T-helper 1 cell treated with Interleukin-12 subunit alpha and Interleukin-12 subunit beta and Interleukin-4 antibody, amounts not matched to agents 30 μg/mL and 1 μg/mL, for 36 hours (primary cell): ENCODE measurements at regions not wholly inside any gene's neighbourhood (a gene's known extent, or its start where the extent isn't known, plus 50 kb on each side); places are given as distances from the start of the nearest gene placed in this dataset.
"Not testable (repeated sequence)": the region's sequence is repeated elsewhere in the genome, so short reads cannot be mapped to it uniquely, and the experiment has no call there.

Source experiments
- H3K27ac Mint-ChIP-seq: one replicate; pipeline ENCODE4 v1.8.0; 2021; ENCODE audit warnings: mild to moderate bottlenecking, mixed read lengths
- H3K27me3 Mint-ChIP-seq: one replicate; pipeline ENCODE4 v1.8.0; 2021; ENCODE audit warnings: low read depth, mixed read lengths
- H3K36me3 Mint-ChIP-seq: one replicate; pipeline ENCODE4 v1.8.0; 2021; ENCODE audit warnings: low read depth, mixed read lengths
- H3K4me1 Mint-ChIP-seq: one replicate; pipeline ENCODE4 v1.8.0; 2021; ENCODE audit warnings: low read depth, mixed read lengths
- H3K4me3 Mint-ChIP-seq: one replicate; pipeline ENCODE4 v1.8.0; 2021; ENCODE audit warnings: mild to moderate bottlenecking, moderate library complexity, mixed read lengths
- H3K9me3 Mint-ChIP-seq: one replicate; pipeline ENCODE4 v1.8.0; 2021; ENCODE audit warnings: mixed read lengths

GRCh38 chr2:131584380-131584779 is 56.7 kb downstream of the CCDC74A start:
- Mint-ChIP-seq H3K36me3 (no peaks in the 10 kb centered on the region), H3K4me3 (no peak overlapping the region), H3K9me3 (no peaks in the 10 kb centered on the region), H3K4me1 (no peaks in the 10 kb centered on the region), H3K27ac (no peak overlapping the region), H3K27me3 (peaks cover 14% of the 10 kb centered on the region)

DNA sequence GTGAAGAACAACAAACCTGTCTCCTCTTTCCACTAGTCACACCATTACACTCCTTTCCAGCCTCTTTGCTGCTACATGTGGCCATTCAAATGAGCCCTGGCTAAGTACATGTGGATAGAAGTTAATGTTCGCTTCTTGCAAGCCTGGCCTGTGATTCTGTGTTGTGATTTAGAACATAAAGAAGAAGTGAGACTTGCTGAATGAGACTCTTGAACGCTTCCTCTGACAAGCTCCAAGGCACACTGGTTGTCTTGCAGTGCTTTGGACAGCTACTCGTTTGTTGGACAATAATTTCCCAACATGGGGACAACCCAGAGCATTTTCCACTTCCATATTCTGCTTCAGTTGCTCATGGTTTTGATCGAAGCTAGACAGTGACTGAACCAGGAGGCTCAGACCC is 57.3 kb downstream of the CCDC74A start:
- no peak overlapping the region for H3K27ac Mint-ChIP-seq
- no peaks in the 10 kb centered on the region for H3K4me1 Mint-ChIP-seq
- peaks cover 14% of the 10 kb centered on the region for H3K27me3 Mint-ChIP-seq

GRCh38 chr2:131588152-131588873 is 60.6 kb downstream of the CCDC74A start:
- no peaks in the 10 kb centered on the region for H3K4me1 Mint-ChIP-seq
- no peaks in the 10 kb centered on the region for H3K9me3 Mint-ChIP-seq
- H3K27me3 Mint-ChIP-seq = peaks cover 3% of the 10 kb centered on the region
- no peak overlapping the region for H3K4me3 Mint-ChIP-seq
- H3K27ac Mint-ChIP-seq = no peak overlapping the region
- no peaks in the 10 kb centered on the region for H3K36me3 Mint-ChIP-seq

More for the DNA sequence above, 57.3 kb downstream of the CCDC74A start:
- no peaks in the 10 kb centered on the region for H3K36me3 Mint-ChIP-seq
- no peaks in the 10 kb centered on the region for H3K9me3 Mint-ChIP-seq
- no peak overlapping the region for H3K4me3 Mint-ChIP-seq

DNA sequence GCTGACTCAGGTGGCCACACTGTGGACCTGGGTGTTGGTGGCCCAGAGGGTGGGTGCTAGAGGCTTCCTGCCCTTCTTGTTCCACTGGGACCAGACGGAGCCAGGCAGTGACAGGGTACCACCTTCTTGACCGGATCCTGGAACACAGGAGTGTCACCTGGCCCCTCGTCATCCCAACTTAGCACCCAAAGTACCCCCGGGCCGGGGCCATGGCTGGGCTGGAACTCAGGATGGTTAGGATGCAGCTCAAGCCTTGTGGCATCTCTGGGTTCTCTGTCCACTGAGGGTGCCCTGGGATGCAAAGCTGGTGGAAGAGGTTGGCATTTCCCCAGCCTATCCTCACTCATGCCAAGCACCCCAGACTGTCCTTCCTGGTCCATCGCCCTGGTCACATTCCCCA is 61.4 kb downstream of the CCDC74A start:
- H3K27me3 Mint-ChIP-seq, H3K4me3 Mint-ChIP-seq, H3K9me3 Mint-ChIP-seq, H3K36me3 Mint-ChIP-seq, H3K27ac Mint-ChIP-seq, H3K4me1 Mint-ChIP-seq: not testable (repeated sequence)

- H3K4me1 Mint-ChIP-seq = no peaks in the 10 kb centered on the region
- H3K9me3 Mint-ChIP-seq = no peaks in the 10 kb centered on the region
- peaks cover 7% of the 10 kb centered on the region for H3K27me3 Mint-ChIP-seq
- no peaks in the 10 kb centered on the region for H3K36me3 Mint-ChIP-seq
- no peak overlapping the region for H3K4me3 Mint-ChIP-seq
- no peak overlapping the region for H3K27ac Mint-ChIP-seq
Observed at GRCh38 chr2:131590366-131590765, 62.7 kb downstream of the CCDC74A start.

GRCh38 chr2:131590896-131591295 is 63.2 kb downstream of the CCDC74A start:
- peaks cover 8% of the 10 kb centered on the region for H3K27me3 Mint-ChIP-seq
- no peaks in the 10 kb centered on the region for H3K4me1 Mint-ChIP-seq
- H3K9me3 Mint-ChIP-seq = no peaks in the 10 kb centered on the region
- no peak overlapping the region for H3K4me3 Mint-ChIP-seq
- no peak overlapping the region for H3K27ac Mint-ChIP-seq
- H3K36me3 Mint-ChIP-seq = no peaks in the 10 kb centered on the region

- H3K36me3 Mint-ChIP-seq, H3K4me1 Mint-ChIP-seq, H3K27ac Mint-ChIP-seq, H3K9me3 Mint-ChIP-seq, H3K4me3 Mint-ChIP-seq: not testable (repeated sequence)
- H3K27me3 Mint-ChIP-seq = peaks cover 13% of the 10 kb centered on the region
Observed at GRCh38 chr2:131596561-131596960, 68.9 kb downstream of the CCDC74A start.

DNA sequence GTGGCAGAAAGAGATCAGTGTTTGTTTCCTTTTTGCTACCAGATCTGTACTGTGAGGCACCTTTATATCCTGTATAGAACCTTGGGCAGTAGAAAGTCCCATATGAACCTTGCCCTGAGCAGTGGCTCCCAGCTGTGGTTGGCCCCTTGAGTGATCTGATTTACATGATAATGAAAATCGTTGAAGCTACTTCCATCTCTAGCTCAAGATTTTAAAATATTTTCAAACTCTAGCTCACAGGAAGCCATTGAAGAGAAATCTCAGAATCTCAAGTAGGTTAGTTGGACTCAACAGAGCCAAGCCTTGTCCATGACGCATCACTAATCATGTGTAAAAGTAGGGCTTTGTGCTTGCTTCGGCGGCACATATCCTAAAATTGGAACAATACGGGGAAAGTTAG is 74.8 kb downstream of the CCDC74A start:
- peaks cover 17% of the 10 kb centered on the region for H3K27me3 Mint-ChIP-seq
- H3K4me1 Mint-ChIP-seq, H3K9me3 Mint-ChIP-seq, H3K36me3 Mint-ChIP-seq, H3K4me3 Mint-ChIP-seq, H3K27ac Mint-ChIP-seq: not testable (repeated sequence)

- not testable (repeated sequence) for H3K4me3 Mint-ChIP-seq, H3K4me1 Mint-ChIP-seq, H3K36me3 Mint-ChIP-seq, H3K9me3 Mint-ChIP-seq, H3K27ac Mint-ChIP-seq
- H3K27me3 Mint-ChIP-seq = peaks cover 18% of the 10 kb centered on the region
Observed at GRCh38 chr2:131604652-131605051, 77.0 kb downstream of the CCDC74A start.

- H3K9me3 Mint-ChIP-seq, H3K27ac Mint-ChIP-seq, H3K4me3 Mint-ChIP-seq, H3K36me3 Mint-ChIP-seq, H3K4me1 Mint-ChIP-seq: not testable (repeated sequence)
- H3K27me3 Mint-ChIP-seq = peaks cover 17% of the 10 kb centered on the region
Observed at GRCh38 chr2:131606366-131606765, 78.7 kb downstream of the CCDC74A start.

DNA sequence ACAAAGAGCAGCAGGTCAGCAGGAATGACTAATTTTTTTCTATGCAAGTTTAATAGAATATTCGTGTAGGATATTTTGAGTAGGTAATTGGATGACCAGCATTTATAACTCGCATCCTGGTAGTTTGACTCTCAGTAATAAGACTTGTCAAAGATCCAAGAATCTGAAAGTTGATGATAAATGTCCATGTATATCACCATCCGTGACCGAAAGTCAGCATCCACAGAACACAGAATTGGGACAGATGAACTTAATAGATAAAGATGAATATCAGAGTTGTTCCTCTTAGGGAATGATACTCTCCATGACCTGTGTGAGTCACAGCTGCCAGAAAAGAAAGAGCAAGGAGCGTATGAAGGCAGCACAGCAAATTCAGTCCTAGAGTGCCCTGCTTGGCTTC is 79.4 kb downstream of the CCDC74A start:
- not testable (repeated sequence) for H3K4me1 Mint-ChIP-seq, H3K9me3 Mint-ChIP-seq, H3K4me3 Mint-ChIP-seq, H3K36me3 Mint-ChIP-seq, H3K27ac Mint-ChIP-seq
- peaks cover 17% of the 10 kb centered on the region for H3K27me3 Mint-ChIP-seq

- H3K36me3 Mint-ChIP-seq, H3K9me3 Mint-ChIP-seq, H3K4me1 Mint-ChIP-seq, H3K27ac Mint-ChIP-seq, H3K4me3 Mint-ChIP-seq: not testable (repeated sequence)
- peaks cover 15% of the 10 kb centered on the region for H3K27me3 Mint-ChIP-seq
Observed at GRCh38 chr2:131614539-131614938, 86.9 kb downstream of the CCDC74A start.

DNA sequence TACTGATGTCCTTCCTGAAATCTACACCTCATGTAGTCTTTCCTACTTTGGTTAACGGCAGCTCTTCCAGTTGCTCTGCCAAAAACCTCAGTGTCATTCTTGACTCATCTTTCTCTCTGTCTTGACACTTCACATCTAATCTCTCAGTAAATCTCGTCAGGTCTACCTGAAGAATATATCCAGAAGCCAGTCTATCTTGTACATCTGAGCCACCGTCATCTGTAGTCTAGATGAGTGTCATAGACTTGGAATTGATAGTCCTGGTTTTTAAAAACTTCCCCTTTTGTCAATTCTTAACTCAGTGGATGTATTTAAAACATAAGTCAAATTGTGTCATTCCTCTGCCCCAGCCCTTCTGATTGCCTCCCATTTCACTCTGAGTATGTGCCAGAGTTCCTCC is 90.6 kb downstream of the CCDC74A start:
- H3K27me3 Mint-ChIP-seq = peaks cover 15% of the 10 kb centered on the region
- H3K9me3 Mint-ChIP-seq, H3K27ac Mint-ChIP-seq, H3K36me3 Mint-ChIP-seq, H3K4me3 Mint-ChIP-seq, H3K4me1 Mint-ChIP-seq: not testable (repeated sequence)

GRCh38 chr2:131622874-131623273 is 95.2 kb downstream of the CCDC74A start:
- H3K4me1 Mint-ChIP-seq, H3K4me3 Mint-ChIP-seq, H3K36me3 Mint-ChIP-seq, H3K27me3 Mint-ChIP-seq, H3K9me3 Mint-ChIP-seq, H3K27ac Mint-ChIP-seq: not testable (repeated sequence)

GRCh38 chr2:131626011-131626410 is 98.3 kb downstream of the CCDC74A start:
- H3K4me3 Mint-ChIP-seq, H3K9me3 Mint-ChIP-seq, H3K36me3 Mint-ChIP-seq: not testable (repeated sequence)

DNA sequence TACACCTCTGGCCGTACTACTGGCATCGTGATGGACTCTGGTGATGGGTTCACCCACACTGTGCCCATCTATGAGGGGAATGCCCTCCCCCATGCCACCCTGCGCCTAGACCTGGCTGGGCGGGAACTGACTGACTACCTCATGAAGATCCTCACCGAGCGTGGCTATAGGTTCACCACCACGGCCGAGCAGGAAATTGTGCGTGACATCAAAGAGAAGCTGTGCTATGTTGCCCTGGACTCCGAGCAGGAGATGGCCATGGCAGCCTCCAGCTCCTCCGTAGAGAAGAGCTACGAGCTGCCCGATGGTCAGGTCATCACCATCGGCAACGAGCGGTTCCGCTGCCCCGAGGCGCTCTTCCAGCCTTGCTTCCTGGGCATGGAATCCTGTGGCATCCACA is 98.9 kb downstream of the CCDC74A start:
- H3K4me3 Mint-ChIP-seq, H3K9me3 Mint-ChIP-seq, H3K36me3 Mint-ChIP-seq, H3K4me1 Mint-ChIP-seq, H3K27me3 Mint-ChIP-seq, H3K27ac Mint-ChIP-seq: not testable (repeated sequence)

More at GRCh38 chr2:131626011-131626410, 98.3 kb downstream of the CCDC74A start:
- not testable (repeated sequence) for H3K27ac Mint-ChIP-seq, H3K4me1 Mint-ChIP-seq, H3K27me3 Mint-ChIP-seq
